ENCODE measurements at regions not wholly inside any gene's neighbourhood (a gene's known extent, or its start where the extent isn't known, plus 50 kb on each side); places are given as distances from the start of the nearest gene placed in this dataset.

DNA sequence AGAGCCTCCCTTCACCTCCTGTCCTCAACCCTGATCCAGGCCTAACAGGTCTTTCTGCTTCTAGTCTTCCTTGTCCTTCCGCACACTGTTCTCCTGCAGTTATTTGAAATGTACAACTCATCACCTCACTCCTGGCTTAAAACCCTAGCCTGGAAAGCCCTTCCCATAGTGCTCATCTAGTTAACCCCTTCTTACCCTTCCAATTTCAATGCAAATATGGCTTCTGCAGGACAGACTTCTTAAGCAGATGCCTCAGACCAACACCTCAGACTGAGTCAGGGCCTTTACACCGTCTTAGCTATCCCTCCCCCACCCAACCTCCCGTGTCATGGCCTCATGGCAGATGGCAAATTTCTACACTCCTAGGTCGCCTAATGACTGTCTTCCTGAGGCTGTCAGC lies 130.4 kb downstream of the BCOR start:
- H4K91ac ChIP-seq (ENCODE audit: insufficient read length, low read depth, low read length) = no peak overlapping the region
- H3K23me2 ChIP-seq (ENCODE audit: insufficient read length, low read depth, low read length, poor library complexity, severe bottlenecking) = no peaks in the 10 kb centered on the region
- no peaks in the 10 kb centered on the region for H4K20me1 ChIP-seq (ENCODE audit: control insufficient read depth, insufficient read depth, insufficient read length)
- H3K27me3 ChIP-seq (ENCODE audit: insufficient read depth, low read length) = no peaks in the 10 kb centered on the region
- no peak overlapping the region for H2BK20ac ChIP-seq (ENCODE audit: low read depth, low read length, poor library complexity, severe bottlenecking)
- H4K8ac ChIP-seq (replicated peaks; ENCODE audit: insufficient read length, low read depth, low read length) = no peak overlapping the region
- no peak overlapping the region for H2BK12ac ChIP-seq (ENCODE audit: insufficient read length, low read depth, low read length)
- no peak overlapping the region for H3K27ac ChIP-seq (ENCODE audit: insufficient read length, low read depth, low read length)
- no peak overlapping the region for H3K4me2 ChIP-seq (ENCODE audit: insufficient read depth, insufficient read length, low read length)
- no peak overlapping the region for H3K27ac Mint-ChIP-seq
- no peak overlapping the region for H3K9ac ChIP-seq (ENCODE audit: extremely low read depth, insufficient read length, low read length)
- no peaks in the 10 kb centered on the region; the same call in none of the 2 replicates for H3K4me1 ChIP-seq (ENCODE audit: insufficient read depth, low read length)
- H3K23ac ChIP-seq (ENCODE audit: insufficient read length, low read depth, low read length) = no peak overlapping the region
- H2BK120ac ChIP-seq (ENCODE audit: low read depth, low read length, poor library complexity, severe bottlenecking) = no peak overlapping the region
- no peak overlapping the region for H3K18ac ChIP-seq (ENCODE audit: insufficient read length, low read depth, low read length)
- peaks cover 24% of the 10 kb centered on the region for H3K27me3 Mint-ChIP-seq (ENCODE audit: low read depth)
- no peak overlapping the region for H2BK5ac ChIP-seq (ENCODE audit: insufficient read length, low read length)
- no peaks in the 10 kb centered on the region for H3K9me3 ChIP-seq (ENCODE audit: control insufficient read depth, low read depth, low read length)
- H3T11ph ChIP-seq (ENCODE audit: low read length) = no peak overlapping the region
- TF ChIP-seq, protein P1, sequence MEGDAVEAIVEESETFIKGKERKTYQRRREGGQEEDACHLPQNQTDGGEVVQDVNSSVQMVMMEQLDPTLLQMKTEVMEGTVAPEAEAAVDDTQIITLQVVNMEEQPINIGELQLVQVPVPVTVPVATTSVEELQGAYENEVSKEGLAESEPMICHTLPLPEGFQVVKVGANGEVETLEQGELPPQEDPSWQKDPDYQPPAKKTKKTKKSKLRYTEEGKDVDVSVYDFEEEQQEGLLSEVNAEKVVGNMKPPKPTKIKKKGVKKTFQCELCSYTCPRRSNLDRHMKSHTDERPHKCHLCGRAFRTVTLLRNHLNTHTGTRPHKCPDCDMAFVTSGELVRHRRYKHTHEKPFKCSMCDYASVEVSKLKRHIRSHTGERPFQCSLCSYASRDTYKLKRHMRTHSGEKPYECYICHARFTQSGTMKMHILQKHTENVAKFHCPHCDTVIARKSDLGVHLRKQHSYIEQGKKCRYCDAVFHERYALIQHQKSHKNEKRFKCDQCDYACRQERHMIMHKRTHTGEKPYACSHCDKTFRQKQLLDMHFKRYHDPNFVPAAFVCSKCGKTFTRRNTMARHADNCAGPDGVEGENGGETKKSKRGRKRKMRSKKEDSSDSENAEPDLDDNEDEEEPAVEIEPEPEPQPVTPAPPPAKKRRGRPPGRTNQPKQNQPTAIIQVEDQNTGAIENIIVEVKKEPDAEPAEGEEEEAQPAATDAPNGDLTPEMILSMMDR (conservative IDR thresholded peaks at IDR 0.05) = no peak
- no peak overlapping the region for H2AFZ ChIP-seq (ENCODE audit: low read length)
- H3K79me1 ChIP-seq (ENCODE audit: insufficient read depth, low read depth, low read length, poor library complexity, severe bottlenecking) = no peaks in the 10 kb centered on the region
- H3K56ac ChIP-seq (ENCODE audit: insufficient read length, low read depth, low read length) = no peak overlapping the region
- no peak overlapping the region for H3K4ac ChIP-seq (ENCODE audit: low read depth, low read length)
- no peaks in the 10 kb centered on the region for H3K79me2 ChIP-seq (ENCODE audit: insufficient read depth, low read length)
- H3K14ac ChIP-seq (ENCODE audit: insufficient read depth, low read length) = no peak overlapping the region
- no CpG with 5 or more reads among the region's 4 CpGs for WGBS (ENCODE audit: extremely low coverage, insufficient read length, low lambda C conversion rate)
- no peak overlapping the region for H2AK5ac ChIP-seq (ENCODE audit: insufficient read length, low read length)
- H3K9me3 Mint-ChIP-seq = peaks cover 81 to 83% of the 10 kb centered on the region in 2 experiments
- no peak for DNase-seq
- H3K4me1 Mint-ChIP-seq = peaks cover 26 to 34% of the 10 kb centered on the region in 2 experiments
- H3K36me3 Mint-ChIP-seq (ENCODE audit: insufficient read depth in 1 of 3, low read depth in 3 of 3) = peaks cover 12 to 23% (median 14%) of the 10 kb centered on the region in 3 experiments
- no peak overlapping the region for H3K4me3 Mint-ChIP-seq
- H2BK15ac ChIP-seq (ENCODE audit: low read depth, low read length) = no peak overlapping the region
- no peak overlapping the region for H4K5ac ChIP-seq (ENCODE audit: insufficient read length, low read depth, low read length)

All from H9 (cell line).